Coronary artery (tissue), 2 donors: ENCODE measurements at regions not wholly inside any gene's neighbourhood (a gene's known extent, or its start where the extent isn't known, plus 50 kb on each side); places are given as distances from the start of the nearest gene placed in this dataset.

Experiments
- DNase-seq: peaks from one replicate; pipeline ENCODE4 v3.0.0-alpha.2; 2017; ENCODE audit warnings: low spot score
- H3K27ac ChIP-seq, 2 donors: fragments of 200-600 bp; sonication (generic); one replicate each; pipeline ENCODE4 v1.5.1; 2016 to 2019
- H3K4me3 ChIP-seq: fragments of 200-600 bp; sonication (generic); 2 replicates; pipeline ENCODE4 v1.5.1; 2016; ENCODE audit warnings: mild to moderate bottlenecking, moderate library complexity
- CTCF ChIP-seq: fragments of 200-600 bp; sonication (generic); IDR thresholded peaks from one replicate; pipeline ENCODE4 v1.5.1; 2019; ENCODE audit warnings: antibody characterized with exemption

GRCh38 chr4:60173103-60173502, 1027.0 kb upstream of the ADGRL3 start:
- TF ChIP-seq CTCF = no peak
- DNase-seq = no peak
- Histone ChIP-seq H3K27ac (no peak overlapping the region), H3K4me3 (no peak overlapping the region)

GRCh38 chr4:60173718-60174117, 1026.4 kb upstream of the ADGRL3 start:
- H3K27ac ChIP-seq = no peak overlapping the region
- H3K4me3 ChIP-seq = no peak overlapping the region
- no peak for TF ChIP-seq CTCF
- no peak for DNase-seq

GRCh38 chr4:60175241-60175640, 1024.9 kb upstream of the ADGRL3 start:
- no peak for TF ChIP-seq CTCF
- Histone ChIP-seq H3K4me3 (no peak overlapping the region), H3K27ac (no peak overlapping the region)
- no peak for DNase-seq

- DNase-seq = no peak
- Histone ChIP-seq H3K27ac (no peak overlapping the region), H3K4me3 (no peak overlapping the region)
- no peak for TF ChIP-seq CTCF
These were observed 1012.7 kb upstream of the ADGRL3 start for GRCh38 chr4:60187428-60187827.

GRCh38 chr4:60189286-60189685, 1010.8 kb upstream of the ADGRL3 start:
- Histone ChIP-seq H3K4me3 (no peak overlapping the region), H3K27ac (no peak overlapping the region)
- DNase-seq = no peak
- TF ChIP-seq CTCF = no peak

- H3K4me3 ChIP-seq = no peak overlapping the region
- no peak for DNase-seq
- no peak overlapping the region for H3K27ac ChIP-seq
- no peak for TF ChIP-seq CTCF
These were observed 1005.9 kb upstream of the ADGRL3 start for GRCh38 chr4:60194214-60194613.

GRCh38 chr4:60195256-60195655, 1004.9 kb upstream of the ADGRL3 start:
- DNase-seq = no peak
- no peak overlapping the region for H3K4me3 ChIP-seq
- H3K27ac ChIP-seq = no peak overlapping the region
- no peak for TF ChIP-seq CTCF
